Liver (tissue), 3 donors: ENCODE measurements at regions not wholly inside any gene's neighbourhood (a gene's known extent, or its start where the extent isn't known, plus 50 kb on each side); places are given as distances from the start of the nearest gene placed in this dataset.
"Not testable (repeated sequence)": the region's sequence is repeated elsewhere in the genome, so short reads cannot be mapped to it uniquely, and the experiment has no call there.

Source experiments
- ATF3 ChIP-seq: IDR thresholded peaks from 2 replicates; pipeline ENCODE4 v1.6.1; 2016; ENCODE audit warnings: antibody characterized with exemption
- CTCF ChIP-seq: fragments of 150-350 bp; IDR thresholded peaks from 2 replicates; pipeline ENCODE4 v1.5.1; 2017; ENCODE audit warnings: improper control_type of control experiment, low read depth, low read length; ENCODE audit not compliant: missing input control
- FOXA2 ChIP-seq: IDR thresholded peaks from 2 replicates; pipeline ENCODE4 v1.6.1; 2016; ENCODE audit warnings: antibody characterized with exemption
- HNF4A ChIP-seq, 2 donors: conservative IDR thresholded peaks; 2 replicates each; pipeline ENCODE4 v1.6.1; 2016; ENCODE audit warnings: antibody characterized with exemption in 2 of 2, mild to moderate bottlenecking in 2 of 2
- RAD21 ChIP-seq, 2 donors: IDR thresholded peaks; 2 replicates each; pipeline ENCODE4 v1.6.1; 2016; ENCODE audit warnings: antibody characterized with exemption in 2 of 2, mild to moderate bottlenecking in 2 of 2
- REST ChIP-seq: IDR thresholded peaks from 2 replicates; pipeline ENCODE4 v1.6.1; 2016; ENCODE audit warnings: antibody characterized with exemption, mild to moderate bottlenecking
- TAF1 ChIP-seq: conservative IDR thresholded peaks from 2 replicates; pipeline ENCODE4 v1.6.1; 2016; ENCODE audit warnings: antibody characterized with exemption, mild to moderate bottlenecking
- donor health status: healthy.
- donor health status: healthy.

- TF ChIP-seq REST; TAF1; CTCF; ATF3; HNF4A (conservative IDR thresholded peaks at IDR 0.05); FOXA2; RAD21 (IDR thresholded peaks at IDR 0.05): not testable (repeated sequence)
These were observed 233.5 kb downstream of the POTED start for GRCh38 chr21:13843081-13843480.
